Spleen (tissue), 7 donors: ENCODE measurements at regions not wholly inside any gene's neighbourhood (a gene's known extent, or its start where the extent isn't known, plus 50 kb on each side); places are given as distances from the start of the nearest gene placed in this dataset.

Experiments
- CTCF ChIP-seq, 11 experiments: fragments of 200-600 bp in 7 of 11; fragments of 450-650 bp in 4 of 11; sonication (generic) in 4 of 11; IDR thresholded peaks in 8 of 11; conservative IDR thresholded peaks in 3 of 11; 1 replicate in 7 of 11; 2 replicates in 4 of 11; pipeline versions ENCODE4 v1.4.0 to v1.8.0; 2016 to 2021; ENCODE audit warnings: antibody characterized with exemption in 11 of 11, inconsistent platforms in 4 of 11, mild to moderate bottlenecking in 1 of 11
- POLR2A ChIP-seq, 3 donors: fragments of 450-650 bp; IDR thresholded peaks; one replicate each; pipeline ENCODE4 v1.5.1; 2017; ENCODE audit warnings: antibody characterized with exemption in 3 of 3, mild to moderate bottlenecking in 1 of 3
- donor health status: DM: no; HTN: no; CAD: no; lungs with moderate emphysema.
- donor health status: DM: no; HTN: no; CAD: no.
- donor health status: DM: no; HTN: no; CAD: no.

- no peak for TF ChIP-seq POLR2A (IDR thresholded peaks at IDR 0.05)
- no peak for TF ChIP-seq CTCF (IDR thresholded peaks at IDR 0.05 in 8 of 11, conservative IDR thresholded peaks at IDR 0.05 in 3 of 11)
These were observed 521.3 kb upstream of the ZFP42 start for GRCh38 chr4:187474238-187474637.
